DMS79 treated with DMSO at 0.1 percent for 48 hours (cell line): ENCODE measurements at regions not wholly inside any gene's neighbourhood (a gene's known extent, or its start where the extent isn't known, plus 50 kb on each side); places are given as distances from the start of the nearest gene placed in this dataset.

Experiments
- DNase-seq: peaks from one replicate; lab custom pipeline; 2025; lab: John Stamatoyannopoulos, UW

- DNase-seq: no peak
These were observed 514.9 kb upstream of the PROK2 start for GRCh38 chr3:72299823-72300222.

- DNase-seq: no peak
These were observed 514.4 kb upstream of the PROK2 start for GRCh38 chr3:72299321-72299802.

GRCh38 chr3:72298201-72299152, 513.5 kb upstream of the PROK2 start:
- no peak for DNase-seq

- no peak for DNase-seq
These were observed 512.5 kb upstream of the PROK2 start for GRCh38 chr3:72297481-72297880.

- DNase-seq: no peak
These were observed 511.6 kb upstream of the PROK2 start for GRCh38 chr3:72296477-72297111.

- DNase-seq: no peak
These were observed 511.1 kb upstream of the PROK2 start for GRCh38 chr3:72295962-72296450.

GRCh38 chr3:72295276-72295961, 510.5 kb upstream of the PROK2 start:
- no peak for DNase-seq

GRCh38 chr3:72290859-72291638, 506.1 kb upstream of the PROK2 start:
- DNase-seq: no peak

- no peak for DNase-seq
These were observed 504.7 kb upstream of the PROK2 start for GRCh38 chr3:72289692-72290071.

- no peak for DNase-seq
These were observed 504.2 kb upstream of the PROK2 start for GRCh38 chr3:72288955-72289691.

- DNase-seq: no peak
These were observed 503.0 kb upstream of the PROK2 start for GRCh38 chr3:72287956-72288355.

GRCh38 chr3:72285502-72285901, 500.6 kb upstream of the PROK2 start:
- DNase-seq: no peak

- no peak for DNase-seq
These were observed 499.5 kb upstream of the PROK2 start for GRCh38 chr3:72284471-72284870.

GRCh38 chr3:72282918-72283317, 498.0 kb upstream of the PROK2 start:
- no peak for DNase-seq

GRCh38 chr3:72281551-72281950, 496.6 kb upstream of the PROK2 start:
- DNase-seq: no peak

GRCh38 chr3:72280876-72281275, 495.9 kb upstream of the PROK2 start:
- DNase-seq: no peak

GRCh38 chr3:72279631-72280041, 494.7 kb upstream of the PROK2 start:
- no peak for DNase-seq

GRCh38 chr3:72279068-72279604, 494.2 kb upstream of the PROK2 start:
- DNase-seq: no peak

GRCh38 chr3:72278349-72279067, 493.6 kb upstream of the PROK2 start:
- no peak for DNase-seq

- no peak for DNase-seq
These were observed 492.8 kb upstream of the PROK2 start for GRCh38 chr3:72277710-72278109.
